ENCODE measurements at regions not wholly inside any gene's neighbourhood (a gene's known extent, or its start where the extent isn't known, plus 50 kb on each side); places are given as distances from the start of the nearest gene placed in this dataset.

DNA sequence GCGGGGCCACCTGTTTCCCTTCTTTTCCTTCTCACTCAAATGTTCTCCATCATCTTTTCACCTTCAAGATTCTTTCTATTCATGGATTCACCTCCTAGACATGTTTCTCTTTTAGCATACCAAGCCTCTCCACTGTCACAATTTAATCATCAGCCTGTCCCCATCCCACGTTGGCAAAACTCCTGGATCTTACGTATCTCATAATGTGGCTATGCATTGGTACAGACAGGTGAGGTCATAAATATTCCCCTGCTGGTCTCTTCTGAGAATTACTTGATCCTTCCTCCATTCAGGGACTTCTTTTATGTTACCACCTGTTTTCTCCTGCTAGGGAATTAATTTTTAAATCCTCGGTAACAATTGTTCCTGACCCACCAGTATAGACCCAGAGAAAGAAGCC is 262.6 kb upstream of the NEBL start:
- TF ChIP-seq, protein P1, sequence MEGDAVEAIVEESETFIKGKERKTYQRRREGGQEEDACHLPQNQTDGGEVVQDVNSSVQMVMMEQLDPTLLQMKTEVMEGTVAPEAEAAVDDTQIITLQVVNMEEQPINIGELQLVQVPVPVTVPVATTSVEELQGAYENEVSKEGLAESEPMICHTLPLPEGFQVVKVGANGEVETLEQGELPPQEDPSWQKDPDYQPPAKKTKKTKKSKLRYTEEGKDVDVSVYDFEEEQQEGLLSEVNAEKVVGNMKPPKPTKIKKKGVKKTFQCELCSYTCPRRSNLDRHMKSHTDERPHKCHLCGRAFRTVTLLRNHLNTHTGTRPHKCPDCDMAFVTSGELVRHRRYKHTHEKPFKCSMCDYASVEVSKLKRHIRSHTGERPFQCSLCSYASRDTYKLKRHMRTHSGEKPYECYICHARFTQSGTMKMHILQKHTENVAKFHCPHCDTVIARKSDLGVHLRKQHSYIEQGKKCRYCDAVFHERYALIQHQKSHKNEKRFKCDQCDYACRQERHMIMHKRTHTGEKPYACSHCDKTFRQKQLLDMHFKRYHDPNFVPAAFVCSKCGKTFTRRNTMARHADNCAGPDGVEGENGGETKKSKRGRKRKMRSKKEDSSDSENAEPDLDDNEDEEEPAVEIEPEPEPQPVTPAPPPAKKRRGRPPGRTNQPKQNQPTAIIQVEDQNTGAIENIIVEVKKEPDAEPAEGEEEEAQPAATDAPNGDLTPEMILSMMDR (IDR thresholded peaks at IDR 0.05), result no peak; the same call in 1 of the 2 replicates

DNA sequence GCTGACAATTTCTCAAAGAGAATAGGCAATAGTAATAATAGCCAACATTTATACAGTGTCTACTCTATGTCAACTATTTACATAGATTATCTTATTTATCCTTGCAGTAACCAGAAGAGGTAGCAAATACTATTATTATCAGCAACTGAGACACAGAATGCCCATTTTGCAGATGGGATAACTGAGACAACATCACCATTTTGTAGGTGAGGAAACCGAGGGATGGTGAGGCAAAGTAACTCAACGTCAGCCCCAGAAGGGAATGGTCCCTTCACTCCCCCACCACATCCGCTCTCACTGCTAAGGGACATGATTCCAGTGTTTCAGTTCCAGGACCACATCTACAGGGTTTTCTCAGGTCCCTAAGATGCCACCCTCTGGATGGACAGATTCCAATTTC is 261.2 kb upstream of the NEBL start:
- TF ChIP-seq, protein P1 (IDR thresholded peaks at IDR 0.05), result no peak

DNA sequence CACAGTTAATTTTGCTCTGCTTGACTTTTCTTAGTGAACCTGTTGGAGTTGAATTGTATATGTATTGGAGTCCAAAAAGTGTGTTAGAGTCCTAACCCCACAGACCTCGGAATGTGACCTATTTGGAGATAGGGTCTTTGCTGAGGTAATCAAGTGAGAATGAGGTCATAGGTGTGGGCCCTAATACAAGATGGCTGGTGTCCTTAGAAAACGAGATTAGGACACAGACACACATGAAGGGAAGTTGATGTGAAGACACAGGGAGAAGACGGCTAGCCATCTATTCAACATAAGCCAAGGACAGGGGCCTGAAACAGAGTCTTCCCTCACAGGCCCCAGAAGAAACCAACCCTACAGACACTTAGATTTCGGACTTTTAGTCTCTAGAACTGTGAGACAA is 260.6 kb upstream of the NEBL start:
- TF ChIP-seq, protein P1 (IDR thresholded peaks at IDR 0.05), result no peak

DNA sequence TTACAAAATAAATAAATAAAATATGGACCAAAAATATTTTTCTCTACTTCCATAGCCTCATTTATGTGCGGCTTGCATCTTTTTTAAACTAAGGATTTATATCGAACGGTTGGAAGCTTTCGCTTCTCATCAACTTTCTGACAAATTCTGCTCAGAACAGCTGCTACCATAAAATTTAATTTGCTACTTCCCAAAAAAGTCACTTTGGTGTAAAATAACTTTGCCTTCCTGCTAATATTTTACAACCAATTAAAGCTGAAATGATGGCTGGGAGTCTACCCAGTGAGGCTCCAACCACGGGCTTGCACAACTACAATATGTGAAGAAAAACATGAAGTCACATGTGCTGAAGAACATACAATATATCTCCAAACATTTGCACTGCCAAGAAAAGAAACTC is 253.1 kb upstream of the NEBL start:
- TF ChIP-seq, protein P1 (IDR thresholded peaks at IDR 0.05), result no peak

- TF ChIP-seq, protein P1 (IDR thresholded peaks at IDR 0.05), result no peak
These were observed 249.3 kb upstream of the NEBL start for GRCh38 chr10:21146436-21146789.

GRCh38 chr10:21145751-21146435 is 248.8 kb upstream of the NEBL start:
- TF ChIP-seq, protein P1 (IDR thresholded peaks at IDR 0.05), result no peak

DNA sequence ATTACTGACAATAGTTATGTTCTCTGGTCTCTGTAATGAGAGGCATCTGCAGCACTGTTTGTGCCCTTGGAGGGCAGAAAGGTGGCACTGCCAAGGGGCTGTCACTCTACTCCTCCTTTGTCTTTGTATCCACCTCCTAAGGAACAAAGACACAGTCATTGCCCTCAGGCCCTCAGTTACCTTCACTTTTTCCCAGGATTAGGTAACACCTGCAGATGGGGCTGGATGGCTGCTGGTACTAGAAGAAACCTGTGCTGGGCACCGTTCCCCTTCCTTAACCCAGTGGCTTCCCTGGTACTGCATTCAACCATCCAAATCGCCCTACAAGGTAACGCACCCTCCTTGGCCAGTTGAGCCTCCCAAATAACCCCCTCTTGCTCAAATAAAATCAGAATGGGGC is 246.9 kb upstream of the NEBL start:
- TF ChIP-seq, protein P1 (IDR thresholded peaks at IDR 0.05), result no peak

All from LNCAP (cell line).